K562 (cell line): ENCODE measurements at regions not wholly inside any gene's neighbourhood (a gene's known extent, or its start where the extent isn't known, plus 50 kb on each side); places are given as distances from the start of the nearest gene placed in this dataset.
"Not testable (repeated sequence)": the region's sequence is repeated elsewhere in the genome, so short reads cannot be mapped to it uniquely, and the experiment has no call there.

Experiments
- CCAR2 ChIP-seq: fragments of 200-400 bp; formaldehyde crosslinking; IDR thresholded peaks from 2 replicates; pipeline ENCODE4 v1.6.1; 2017; ENCODE audit warnings: mild to moderate bottlenecking, low read depth, low read length
- GTF2F1 ChIP-seq: IDR thresholded peaks from 2 replicates; pipeline ENCODE4 v1.6.1; 2011; ENCODE audit warnings: low read depth, low read length, improper control_type of control experiment
- MXI1 ChIP-seq: IDR thresholded peaks from 2 replicates; pipeline ENCODE4 v1.6.1; 2011; ENCODE audit warnings: low read depth, mild to moderate bottlenecking, improper control_type of control experiment, low read length
- NR2C2 ChIP-seq, 2 experiments: fragments of 200-800 bp in 1 of 2; sonication (Bioruptor generic) in 1 of 2; sonication (generic) in 1 of 2; formaldehyde crosslinking in 1 of 2; IDR thresholded peaks; 2 replicates each; pipeline versions ENCODE4 v1.6.1 to v1.8.0; 2016 to 2022; ENCODE audit warnings: mild to moderate bottlenecking in 1 of 2, missing compliant biosample characterization in 1 of 2, missing genetic modification characterization in 1 of 2, missing genetic modification reagents in 1 of 2
- POLR2A ChIP-seq: fragments of 450-650 bp; conservative IDR thresholded peaks from 2 replicates; pipeline ENCODE4 v1.6.1; 2016
- RBM22 ChIP-seq: fragments of 200-400 bp; formaldehyde crosslinking; IDR thresholded peaks from 2 replicates; pipeline ENCODE4 v1.6.1; 2018; ENCODE audit warnings: low read length, low read depth; ENCODE audit not compliant: poor library complexity, severe bottlenecking
- SREBF1 ChIP-seq: fragments of 150-350 bp; IDR thresholded peaks from 2 replicates; pipeline ENCODE4 v1.6.1; 2014; ENCODE audit warnings: antibody characterized with exemption, low read depth, low read length, borderline replicate concordance
- ZNF124 ChIP-seq: sonication (generic); formaldehyde crosslinking; IDR thresholded peaks from 2 replicates; pipeline ENCODE4 v1.8.1; 2022; ENCODE audit warnings: missing genetic modification reagents
- ZNF274 ChIP-seq: IDR thresholded peaks from 2 replicates; pipeline ENCODE4 v1.6.1; 2011; ENCODE audit warnings: low read depth, mild to moderate bottlenecking, low read length, moderate library complexity, borderline replicate concordance
- ZNF445 ChIP-seq: fragments of 250-450 bp; sonication (Bioruptor Pico); IDR thresholded peaks from 2 replicates; pipeline ENCODE4 v1.4.0; 2020; ENCODE audit warnings: low read depth, mild to moderate bottlenecking, moderate library complexity

DNA sequence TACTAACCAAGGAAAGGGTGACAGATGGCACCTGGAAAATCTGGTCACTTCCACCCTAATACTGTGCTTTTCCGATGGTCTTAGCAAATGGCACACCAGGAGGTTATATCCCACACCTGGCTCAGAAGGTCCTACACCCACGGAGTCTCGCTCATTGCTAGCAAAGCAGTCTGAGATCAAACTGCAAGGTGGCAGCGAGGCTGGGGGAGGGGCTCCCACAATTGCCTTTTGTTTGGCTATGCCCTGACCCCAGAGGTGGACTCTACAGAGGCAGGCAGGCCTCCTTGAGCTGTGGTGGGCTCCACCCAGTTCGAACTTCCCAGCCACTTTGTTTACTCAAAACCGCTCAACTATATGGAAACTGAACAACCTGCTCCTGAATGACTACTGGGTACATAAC, 50.3 kb upstream of the UGT2B15 start:
- TF ChIP-seq NR2C2 (CRISPR knock-in tag; IDR thresholded peaks at IDR 0.05); NR2C2 (tag; IDR thresholded peaks at IDR 0.05); POLR2A; ZNF274; CCAR2; RBM22; ZNF124 (CRISPR knock-in tag); GTF2F1; SREBF1; MXI1; ZNF445 (CRISPR knock-in tag): not testable (repeated sequence)
